ENCODE measurements at regions not wholly inside any gene's neighbourhood (a gene's known extent, or its start where the extent isn't known, plus 50 kb on each side); places are given as distances from the start of the nearest gene placed in this dataset.
"Not testable (repeated sequence)": the region's sequence is repeated elsewhere in the genome, so short reads cannot be mapped to it uniquely, and the experiment has no call there.

GRCh38 chr5:84791730-84792129, 407.1 kb upstream of the EDIL3 start:
- TF ChIP-seq Cebpa-rat (IDR thresholded peaks at IDR 0.05), result no peak
- Histone ChIP-seq H3K4me1 (no peaks in the 10 kb centered on the region), H3K4me2 (no peak overlapping the region), H3K27me3 (no peaks in the 10 kb centered on the region), H3K27ac (no peak overlapping the region), H3K36me3 (no peaks in the 10 kb centered on the region), H3K9me3 (no peaks in the 10 kb centered on the region), H3K9ac (no peak overlapping the region), H3K4me3 (no peak overlapping the region), H4K20me1 (no peaks in the 10 kb centered on the region)

GRCh38 chr5:84791138-84791537, 406.5 kb upstream of the EDIL3 start:
- Histone ChIP-seq H3K4me1 (no peaks in the 10 kb centered on the region), H3K9me3 (no peaks in the 10 kb centered on the region), H3K36me3 (no peaks in the 10 kb centered on the region), H3K9ac (no peak overlapping the region), H4K20me1 (no peaks in the 10 kb centered on the region), H3K4me3 (no peak overlapping the region), H3K4me2 (no peak overlapping the region), H3K27me3 (no peaks in the 10 kb centered on the region), H3K27ac (no peak overlapping the region)
- TF ChIP-seq Cebpa-rat (IDR thresholded peaks at IDR 0.05), result no peak

GRCh38 chr5:84790406-84790805, 405.7 kb upstream of the EDIL3 start:
- H3K27me3 ChIP-seq, result no peaks in the 10 kb centered on the region
- no peaks in the 10 kb centered on the region for H3K36me3 ChIP-seq
- H4K20me1 ChIP-seq, result no peaks in the 10 kb centered on the region
- no peak overlapping the region for H3K4me3 ChIP-seq
- H3K4me2 ChIP-seq, result no peak overlapping the region
- H3K9ac ChIP-seq, result no peak overlapping the region
- no peaks in the 10 kb centered on the region for H3K9me3 ChIP-seq
- TF ChIP-seq Cebpa-rat (IDR thresholded peaks at IDR 0.05), result no peak
- H3K4me1 ChIP-seq, result no peaks in the 10 kb centered on the region
- H3K27ac ChIP-seq, result no peak overlapping the region

GRCh38 chr5:84783003-84783402, 398.3 kb upstream of the EDIL3 start:
- Histone ChIP-seq H3K4me1 (no peaks in the 10 kb centered on the region), H3K4me2 (no peak overlapping the region), H3K36me3 (no peaks in the 10 kb centered on the region), H3K4me3 (no peak overlapping the region), H3K9me3 (no peaks in the 10 kb centered on the region), H3K9ac (no peak overlapping the region), H4K20me1 (no peaks in the 10 kb centered on the region), H3K27me3 (no peaks in the 10 kb centered on the region), H3K27ac (no peak overlapping the region)
- no peak for TF ChIP-seq Cebpa-rat (IDR thresholded peaks at IDR 0.05)

- Histone ChIP-seq H4K20me1 (no peaks in the 10 kb centered on the region), H3K27me3 (no peaks in the 10 kb centered on the region), H3K27ac (no peak overlapping the region), H3K4me1 (no peaks in the 10 kb centered on the region), H3K9ac (no peak overlapping the region), H3K9me3 (no peaks in the 10 kb centered on the region), H3K4me3 (no peak overlapping the region), H3K4me2 (no peak overlapping the region), H3K36me3 (no peaks in the 10 kb centered on the region)
- TF ChIP-seq Cebpa-rat (IDR thresholded peaks at IDR 0.05), result no peak
Observed at GRCh38 chr5:84779186-84779585, 394.5 kb upstream of the EDIL3 start.

GRCh38 chr5:84764227-84764626, 379.5 kb upstream of the EDIL3 start:
- no peak for TF ChIP-seq Cebpa-rat (IDR thresholded peaks at IDR 0.05)
- no peaks in the 10 kb centered on the region for H4K20me1 ChIP-seq
- H3K36me3 ChIP-seq, result no peaks in the 10 kb centered on the region
- H3K9ac ChIP-seq, result no peak overlapping the region
- H3K27ac ChIP-seq, result no peak overlapping the region
- H3K9me3 ChIP-seq, result no peaks in the 10 kb centered on the region
- no peak overlapping the region for H3K4me3 ChIP-seq
- no peaks in the 10 kb centered on the region for H3K4me1 ChIP-seq
- H3K27me3 ChIP-seq, result no peaks in the 10 kb centered on the region
- H3K4me2 ChIP-seq, result no peak overlapping the region

GRCh38 chr5:84758008-84758407, 373.3 kb upstream of the EDIL3 start:
- H3K4me3 ChIP-seq, result no peak overlapping the region
- no peak for TF ChIP-seq Cebpa-rat (IDR thresholded peaks at IDR 0.05)
- H3K36me3 ChIP-seq, result no peaks in the 10 kb centered on the region
- H4K20me1 ChIP-seq, result no peaks in the 10 kb centered on the region
- no peaks in the 10 kb centered on the region for H3K27me3 ChIP-seq
- no peak overlapping the region for H3K9ac ChIP-seq
- H3K9me3 ChIP-seq, result no peaks in the 10 kb centered on the region
- H3K27ac ChIP-seq, result no peak overlapping the region
- no peak overlapping the region for H3K4me2 ChIP-seq
- H3K4me1 ChIP-seq, result no peaks in the 10 kb centered on the region

- no peaks in the 10 kb centered on the region for H3K4me1 ChIP-seq
- no peaks in the 10 kb centered on the region for H4K20me1 ChIP-seq
- H3K27me3 ChIP-seq, result no peaks in the 10 kb centered on the region
- H3K27ac ChIP-seq, result no peak overlapping the region
- H3K9ac ChIP-seq, result no peak overlapping the region
- H3K36me3 ChIP-seq, result no peaks in the 10 kb centered on the region
- TF ChIP-seq Cebpa-rat (IDR thresholded peaks at IDR 0.05), result no peak
- H3K9me3 ChIP-seq, result no peaks in the 10 kb centered on the region
- no peak overlapping the region for H3K4me2 ChIP-seq
- H3K4me3 ChIP-seq, result no peak overlapping the region
Observed at GRCh38 chr5:84752780-84753179, 368.1 kb upstream of the EDIL3 start.

GRCh38 chr5:84748313-84748712, 363.6 kb upstream of the EDIL3 start:
- Histone ChIP-seq H3K4me3 (no peak overlapping the region), H3K27me3 (no peaks in the 10 kb centered on the region), H3K27ac (no peak overlapping the region), H3K9ac (no peak overlapping the region), H4K20me1 (no peaks in the 10 kb centered on the region), H3K4me2 (no peak overlapping the region), H3K4me1 (no peaks in the 10 kb centered on the region), H3K36me3 (no peaks in the 10 kb centered on the region), H3K9me3 (no peaks in the 10 kb centered on the region)
- no peak for TF ChIP-seq Cebpa-rat (IDR thresholded peaks at IDR 0.05)

- not testable (repeated sequence) for H3K9me3 ChIP-seq, H3K27me3 ChIP-seq, H3K27ac ChIP-seq, H3K4me3 ChIP-seq, H4K20me1 ChIP-seq, H3K4me1 ChIP-seq, H3K9ac ChIP-seq, H3K36me3 ChIP-seq, H3K4me2 ChIP-seq
Observed at GRCh38 chr5:84746280-84746679, 361.6 kb upstream of the EDIL3 start.

- Histone ChIP-seq H4K20me1 (no peaks in the 10 kb centered on the region), H3K4me2 (no peak overlapping the region), H3K9ac (no peak overlapping the region), H3K27ac (no peak overlapping the region), H3K27me3 (no peaks in the 10 kb centered on the region), H3K36me3 (no peaks in the 10 kb centered on the region), H3K9me3 (no peaks in the 10 kb centered on the region), H3K4me3 (no peak overlapping the region), H3K4me1 (no peaks in the 10 kb centered on the region)
- no peak for TF ChIP-seq Cebpa-rat (IDR thresholded peaks at IDR 0.05)
Observed at GRCh38 chr5:84741056-84741455, 356.4 kb upstream of the EDIL3 start.

Measured in BLaER1 (cell line).